Gastrocnemius medialis (tissue), 4 donors: ENCODE measurements at regions not wholly inside any gene's neighbourhood (a gene's known extent, or its start where the extent isn't known, plus 50 kb on each side); places are given as distances from the start of the nearest gene placed in this dataset.

ENCODE experiments used
- POLR2A ChIP-seq, 2 donors: fragments of 450-650 bp; IDR thresholded peaks; one replicate each; pipeline ENCODE4 v1.6.1; 2017; ENCODE audit warnings: antibody characterized with exemption in 2 of 2, mild to moderate bottlenecking in 2 of 2, moderate library complexity in 2 of 2
- TF ChIP-seq, protein P1 (sequence below), 5 experiments: fragments of 450-650 bp in 3 of 5; fragments of 200-600 bp in 2 of 5; sonication (generic) in 2 of 5; IDR thresholded peaks in 4 of 5; conservative IDR thresholded peaks in 1 of 5; 1 replicate in 4 of 5; 2 replicates in 1 of 5; pipeline ENCODE4 v1.5.1; 2016 to 2019; ENCODE audit warnings: antibody characterized with exemption in 5 of 5, mild to moderate bottlenecking in 3 of 5, moderate library complexity in 3 of 5

DNA sequence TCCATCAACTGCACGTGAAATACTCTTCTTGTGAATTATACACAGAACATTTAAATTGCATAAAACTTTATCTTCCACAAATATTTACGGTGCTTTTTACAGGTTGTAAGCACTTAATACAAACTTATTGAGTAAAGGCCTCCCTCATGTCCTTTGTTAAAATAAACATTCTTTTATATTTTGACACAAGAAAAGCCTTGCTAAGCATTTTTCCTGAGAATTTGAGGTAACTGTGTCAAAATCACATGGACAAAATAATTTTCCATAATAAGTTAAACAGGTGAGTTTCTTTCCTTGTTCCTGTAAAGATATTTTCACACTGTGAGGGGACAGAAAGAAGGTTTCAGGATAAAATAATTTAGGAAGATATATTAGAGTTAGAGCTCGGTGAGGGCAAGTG is 1317.1 kb upstream of the ZEB2 start:
- TF ChIP-seq, protein P1, sequence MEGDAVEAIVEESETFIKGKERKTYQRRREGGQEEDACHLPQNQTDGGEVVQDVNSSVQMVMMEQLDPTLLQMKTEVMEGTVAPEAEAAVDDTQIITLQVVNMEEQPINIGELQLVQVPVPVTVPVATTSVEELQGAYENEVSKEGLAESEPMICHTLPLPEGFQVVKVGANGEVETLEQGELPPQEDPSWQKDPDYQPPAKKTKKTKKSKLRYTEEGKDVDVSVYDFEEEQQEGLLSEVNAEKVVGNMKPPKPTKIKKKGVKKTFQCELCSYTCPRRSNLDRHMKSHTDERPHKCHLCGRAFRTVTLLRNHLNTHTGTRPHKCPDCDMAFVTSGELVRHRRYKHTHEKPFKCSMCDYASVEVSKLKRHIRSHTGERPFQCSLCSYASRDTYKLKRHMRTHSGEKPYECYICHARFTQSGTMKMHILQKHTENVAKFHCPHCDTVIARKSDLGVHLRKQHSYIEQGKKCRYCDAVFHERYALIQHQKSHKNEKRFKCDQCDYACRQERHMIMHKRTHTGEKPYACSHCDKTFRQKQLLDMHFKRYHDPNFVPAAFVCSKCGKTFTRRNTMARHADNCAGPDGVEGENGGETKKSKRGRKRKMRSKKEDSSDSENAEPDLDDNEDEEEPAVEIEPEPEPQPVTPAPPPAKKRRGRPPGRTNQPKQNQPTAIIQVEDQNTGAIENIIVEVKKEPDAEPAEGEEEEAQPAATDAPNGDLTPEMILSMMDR (IDR thresholded peaks at IDR 0.05 in 4 of 5, conservative IDR thresholded peaks at IDR 0.05 in 1 of 5), result no peak
- no peak for TF ChIP-seq POLR2A (IDR thresholded peaks at IDR 0.05)
